ENCODE measurements at regions not wholly inside any gene's neighbourhood (a gene's known extent, or its start where the extent isn't known, plus 50 kb on each side); places are given as distances from the start of the nearest gene placed in this dataset.
A peak's percentile ranks its signal among the peaks of the same experiment; 100 is the strongest.

DNA sequence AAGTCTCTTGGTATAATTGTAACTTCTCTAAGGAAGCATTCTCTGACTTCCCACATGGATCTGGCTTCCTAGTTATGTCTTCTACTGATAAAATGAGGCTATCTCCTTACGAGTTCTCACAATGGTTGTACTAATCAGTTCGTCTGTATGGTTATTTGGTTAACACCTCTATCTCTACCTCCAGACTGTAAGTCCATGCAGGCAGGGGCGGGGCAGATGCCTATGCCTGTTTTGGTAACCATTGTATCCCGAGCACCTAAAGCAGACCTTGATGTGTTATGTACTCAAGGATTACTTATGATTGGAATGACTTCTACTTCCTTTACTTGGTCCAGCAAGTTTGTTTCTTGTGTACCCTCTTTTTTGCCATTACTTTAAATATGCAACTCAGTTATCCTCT lies 125.0 kb upstream of the PITX1 start (continued):
- TF ChIP-seq ZNF337 (CRISPR knock-in tag; IDR thresholded peaks at IDR 0.05; ENCODE audit: borderline replicate concordance, low read depth) (no peak), CHD2 (IDR thresholded peaks at IDR 0.05; ENCODE audit: low read depth, low read length) (no peak), AGO1 (IDR thresholded peaks at IDR 0.05; ENCODE audit: low read depth, low read length, poor library complexity, severe bottlenecking) (no peak), PCBP1 (IDR thresholded peaks at IDR 0.05; ENCODE audit: borderline replicate concordance, low read depth, low read length) (no peak), SKI (IDR thresholded peaks at IDR 0.05; ENCODE audit: partially characterized antibody) (no peak), ZFP82 (CRISPR knock-in tag; IDR thresholded peaks at IDR 0.05; ENCODE audit: borderline replicate concordance) (no peak), ZBTB8A (CRISPR knock-in tag; IDR thresholded peaks at IDR 0.05; ENCODE audit: borderline replicate concordance, low read depth) (no peak), ZNF598 (CRISPR knock-in tag; IDR thresholded peaks at IDR 0.05; ENCODE audit: borderline replicate concordance) (no peak), FOXA1 (IDR thresholded peaks at IDR 0.05) (no peak), FOXA1 (CRISPR knock-in tag; IDR thresholded peaks at IDR 0.05) (peak; percentile 71), ZNF382 (CRISPR knock-in tag; IDR thresholded peaks at IDR 0.05; ENCODE audit: borderline replicate concordance) (no peak), NFYC (CRISPR knock-in tag; IDR thresholded peaks at IDR 0.05) (no peak), ZNF17 (CRISPR knock-in tag; IDR thresholded peaks at IDR 0.05) (no peak), ZNF138 (CRISPR knock-in tag; IDR thresholded peaks at IDR 0.05; ENCODE audit: low read depth) (no peak)
- TF ChIP-seq, protein P1, sequence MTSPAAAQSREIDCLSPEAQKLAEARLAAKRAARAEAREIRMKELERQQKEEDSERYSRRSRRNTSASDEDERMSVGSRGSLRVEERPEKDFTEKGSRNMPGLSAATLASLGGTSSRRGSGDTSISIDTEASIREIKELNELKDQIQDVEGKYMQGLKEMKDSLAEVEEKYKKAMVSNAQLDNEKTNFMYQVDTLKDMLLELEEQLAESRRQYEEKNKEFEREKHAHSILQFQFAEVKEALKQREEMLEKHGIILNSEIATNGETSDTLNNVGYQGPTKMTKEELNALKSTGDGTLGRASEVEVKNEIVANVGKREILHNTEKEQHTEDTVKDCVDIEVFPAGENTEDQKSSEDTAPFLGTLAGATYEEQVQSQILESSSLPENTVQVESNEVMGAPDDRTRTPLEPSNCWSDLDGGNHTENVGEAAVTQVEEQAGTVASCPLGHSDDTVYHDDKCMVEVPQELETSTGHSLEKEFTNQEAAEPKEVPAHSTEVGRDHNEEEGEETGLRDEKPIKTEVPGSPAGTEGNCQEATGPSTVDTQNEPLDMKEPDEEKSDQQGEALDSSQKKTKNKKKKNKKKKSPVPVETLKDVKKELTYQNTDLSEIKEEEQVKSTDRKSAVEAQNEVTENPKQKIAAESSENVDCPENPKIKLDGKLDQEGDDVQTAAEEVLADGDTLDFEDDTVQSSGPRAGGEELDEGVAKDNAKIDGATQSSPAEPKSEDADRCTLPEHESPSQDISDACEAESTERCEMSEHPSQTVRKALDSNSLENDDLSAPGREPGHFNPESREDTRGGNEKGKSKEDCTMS (CRISPR knock-in tag; conservative IDR thresholded peaks at IDR 0.05), result no peak
- TF ChIP-seq, protein P2, sequence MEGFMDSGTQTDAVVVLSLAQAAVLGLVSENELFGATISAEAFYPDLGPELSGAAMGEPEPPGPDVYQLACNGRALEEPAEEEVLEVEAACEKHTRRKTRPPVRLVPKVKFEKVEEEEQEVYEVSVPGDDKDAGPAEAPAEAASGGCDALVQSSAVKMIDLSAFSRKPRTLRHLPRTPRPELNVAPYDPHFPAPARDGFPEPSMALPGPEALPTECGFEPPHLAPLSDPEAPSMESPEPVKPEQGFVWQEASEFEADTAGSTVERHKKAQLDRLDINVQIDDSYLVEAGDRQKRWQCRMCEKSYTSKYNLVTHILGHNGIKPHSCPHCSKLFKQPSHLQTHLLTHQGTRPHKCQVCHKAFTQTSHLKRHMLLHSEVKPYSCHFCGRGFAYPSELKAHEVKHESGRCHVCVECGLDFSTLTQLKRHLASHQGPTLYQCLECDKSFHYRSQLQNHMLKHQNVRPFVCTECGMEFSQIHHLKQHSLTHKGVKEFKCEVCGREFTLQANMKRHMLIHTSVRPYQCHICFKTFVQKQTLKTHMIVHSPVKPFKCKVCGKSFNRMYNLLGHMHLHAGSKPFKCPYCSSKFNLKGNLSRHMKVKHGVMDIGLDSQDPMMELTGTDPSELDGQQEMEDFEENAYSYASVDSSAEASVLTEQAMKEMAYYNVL (CRISPR knock-in tag; IDR thresholded peaks at IDR 0.05; ENCODE audit: borderline replicate concordance), result no peak
- TF ChIP-seq, protein P3, sequence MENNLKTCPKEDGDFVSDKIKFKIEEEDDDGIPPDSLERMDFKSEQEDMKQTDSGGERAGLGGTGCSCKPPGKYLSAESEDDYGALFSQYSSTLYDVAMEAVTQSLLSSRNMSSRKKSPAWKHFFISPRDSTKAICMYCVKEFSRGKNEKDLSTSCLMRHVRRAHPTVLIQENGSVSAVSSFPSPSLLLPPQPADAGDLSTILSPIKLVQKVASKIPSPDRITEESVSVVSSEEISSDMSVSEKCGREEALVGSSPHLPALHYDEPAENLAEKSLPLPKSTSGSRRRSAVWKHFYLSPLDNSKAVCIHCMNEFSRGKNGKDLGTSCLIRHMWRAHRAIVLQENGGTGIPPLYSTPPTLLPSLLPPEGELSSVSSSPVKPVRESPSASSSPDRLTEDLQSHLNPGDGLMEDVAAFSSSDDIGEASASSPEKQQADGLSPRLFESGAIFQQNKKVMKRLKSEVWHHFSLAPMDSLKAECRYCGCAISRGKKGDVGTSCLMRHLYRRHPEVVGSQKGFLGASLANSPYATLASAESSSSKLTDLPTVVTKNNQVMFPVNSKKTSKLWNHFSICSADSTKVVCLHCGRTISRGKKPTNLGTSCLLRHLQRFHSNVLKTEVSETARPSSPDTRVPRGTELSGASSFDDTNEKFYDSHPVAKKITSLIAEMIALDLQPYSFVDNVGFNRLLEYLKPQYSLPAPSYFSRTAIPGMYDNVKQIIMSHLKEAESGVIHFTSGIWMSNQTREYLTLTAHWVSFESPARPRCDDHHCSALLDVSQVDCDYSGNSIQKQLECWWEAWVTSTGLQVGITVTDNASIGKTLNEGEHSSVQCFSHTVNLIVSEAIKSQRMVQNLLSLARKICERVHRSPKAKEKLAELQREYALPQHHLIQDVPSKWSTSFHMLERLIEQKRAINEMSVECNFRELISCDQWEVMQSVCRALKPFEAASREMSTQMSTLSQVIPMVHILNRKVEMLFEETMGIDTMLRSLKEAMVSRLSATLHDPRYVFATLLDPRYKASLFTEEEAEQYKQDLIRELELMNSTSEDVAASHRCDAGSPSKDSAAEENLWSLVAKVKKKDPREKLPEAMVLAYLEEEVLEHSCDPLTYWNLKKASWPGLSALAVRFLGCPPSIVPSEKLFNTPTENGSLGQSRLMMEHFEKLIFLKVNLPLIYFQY (CRISPR knock-in tag; IDR thresholded peaks at IDR 0.05; ENCODE audit: borderline replicate concordance), result no peak
- TF ChIP-seq, protein P4, sequence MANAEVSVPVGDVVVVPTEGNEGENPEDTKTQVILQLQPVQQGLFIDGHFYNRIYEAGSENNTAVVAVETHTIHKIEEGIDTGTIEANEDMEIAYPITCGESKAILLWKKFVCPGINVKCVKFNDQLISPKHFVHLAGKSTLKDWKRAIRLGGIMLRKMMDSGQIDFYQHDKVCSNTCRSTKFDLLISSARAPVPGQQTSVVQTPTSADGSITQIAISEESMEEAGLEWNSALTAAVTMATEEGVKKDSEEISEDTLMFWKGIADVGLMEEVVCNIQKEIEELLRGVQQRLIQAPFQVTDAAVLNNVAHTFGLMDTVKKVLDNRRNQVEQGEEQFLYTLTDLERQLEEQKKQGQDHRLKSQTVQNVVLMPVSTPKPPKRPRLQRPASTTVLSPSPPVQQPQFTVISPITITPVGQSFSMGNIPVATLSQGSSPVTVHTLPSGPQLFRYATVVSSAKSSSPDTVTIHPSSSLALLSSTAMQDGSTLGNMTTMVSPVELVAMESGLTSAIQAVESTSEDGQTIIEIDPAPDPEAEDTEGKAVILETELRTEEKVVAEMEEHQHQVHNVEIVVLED (CRISPR knock-in tag; IDR thresholded peaks at IDR 0.05; ENCODE audit: borderline replicate concordance), result no peak
- TF ChIP-seq, protein P5, sequence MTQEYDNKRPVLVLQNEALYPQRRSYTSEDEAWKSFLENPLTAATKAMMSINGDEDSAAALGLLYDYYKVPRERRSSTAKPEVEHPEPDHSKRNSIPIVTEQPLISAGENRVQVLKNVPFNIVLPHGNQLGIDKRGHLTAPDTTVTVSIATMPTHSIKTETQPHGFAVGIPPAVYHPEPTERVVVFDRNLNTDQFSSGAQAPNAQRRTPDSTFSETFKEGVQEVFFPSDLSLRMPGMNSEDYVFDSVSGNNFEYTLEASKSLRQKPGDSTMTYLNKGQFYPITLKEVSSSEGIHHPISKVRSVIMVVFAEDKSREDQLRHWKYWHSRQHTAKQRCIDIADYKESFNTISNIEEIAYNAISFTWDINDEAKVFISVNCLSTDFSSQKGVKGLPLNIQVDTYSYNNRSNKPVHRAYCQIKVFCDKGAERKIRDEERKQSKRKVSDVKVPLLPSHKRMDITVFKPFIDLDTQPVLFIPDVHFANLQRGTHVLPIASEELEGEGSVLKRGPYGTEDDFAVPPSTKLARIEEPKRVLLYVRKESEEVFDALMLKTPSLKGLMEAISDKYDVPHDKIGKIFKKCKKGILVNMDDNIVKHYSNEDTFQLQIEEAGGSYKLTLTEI (CRISPR knock-in tag; conservative IDR thresholded peaks at IDR 0.05), result no peak

All from HepG2 (cell line).